ENCODE measurements at regions not wholly inside any gene's neighbourhood (a gene's known extent, or its start where the extent isn't known, plus 50 kb on each side); places are given as distances from the start of the nearest gene placed in this dataset.
A peak's percentile ranks its signal among the peaks of the same experiment; 100 is the strongest.

- H3K27ac ChIP-seq (ENCODE audit: insufficient read depth, low read length, poor library complexity, severe bottlenecking), result no peak overlapping the region
- H3K9me3 ChIP-seq (ENCODE audit: control insufficient read depth in 2 of 2, low read length in 2 of 2), result peaks cover 0 to 2% of the 10 kb centered on the region in 2 experiments
- Mint-ChIP-seq H3K4me1 (no peaks in the 10 kb centered on the region), H3K36me3 (peaks cover 10% of the 10 kb centered on the region), H3K27me3 (peaks cover 20% of the 10 kb centered on the region), H3K27ac (no peak overlapping the region), H3K9me3 (peaks cover 0 to 15% (median 4%) of the 10 kb centered on the region in 7 donors), H3K4me3 (no peak overlapping the region)
- DNase-seq (peak in 1 of 3 donors; percentile 24), ATAC-seq (ENCODE audit: low read depth in 2 of 2) (no peak)
- no peaks in the 10 kb centered on the region for H3K4me1 ChIP-seq (ENCODE audit: control insufficient read depth, insufficient read depth, low read length, poor library complexity, severe bottlenecking)
- no peak overlapping the region for H3K4me3 ChIP-seq (ENCODE audit: low read depth, low read length)
- no peaks in the 10 kb centered on the region for H3K36me3 ChIP-seq (ENCODE audit: control insufficient read depth, insufficient read depth, low read length)
- peaks cover 9% of the 10 kb centered on the region for H3K27me3 ChIP-seq (ENCODE audit: control insufficient read depth, insufficient read depth, low read length)
These were observed 448.8 kb upstream of the CCDC196 start for GRCh38 chr14:66037361-66037760.

- Mint-ChIP-seq H3K4me3 (no peak overlapping the region), H3K27ac (no peak overlapping the region), H3K9me3 (peaks cover 0 to 14% (median 2%) of the 10 kb centered on the region in 7 donors), H3K4me1 (no peaks in the 10 kb centered on the region), H3K36me3 (peaks cover 7% of the 10 kb centered on the region), H3K27me3 (peaks cover 20% of the 10 kb centered on the region)
- Histone ChIP-seq H3K27me3 (ENCODE audit: control insufficient read depth, insufficient read depth, low read length) (peaks cover 9% of the 10 kb centered on the region), H3K9me3 (ENCODE audit: control insufficient read depth in 2 of 2, low read length in 2 of 2) (no peaks in the 10 kb centered on the region), H3K4me3 (ENCODE audit: low read depth, low read length) (no peak overlapping the region), H3K4me1 (ENCODE audit: control insufficient read depth, insufficient read depth, low read length, poor library complexity, severe bottlenecking) (no peaks in the 10 kb centered on the region), H3K36me3 (ENCODE audit: control insufficient read depth, insufficient read depth, low read length) (no peaks in the 10 kb centered on the region), H3K27ac (ENCODE audit: insufficient read depth, low read length, poor library complexity, severe bottlenecking) (no peak overlapping the region)
- DNase-seq (no peak), ATAC-seq (ENCODE audit: low read depth in 2 of 2) (no peak)
These were observed 448.0 kb upstream of the CCDC196 start for GRCh38 chr14:66038212-66038611.

- H3K4me1 ChIP-seq (ENCODE audit: control insufficient read depth, insufficient read depth, low read length, poor library complexity, severe bottlenecking), result no peaks in the 10 kb centered on the region
- Mint-ChIP-seq H3K4me3 (no peak overlapping the region), H3K27ac (no peak overlapping the region), H3K9me3 (peaks cover 0 to 10% (median 0%) of the 10 kb centered on the region in 7 donors), H3K36me3 (peaks cover 7% of the 10 kb centered on the region), H3K27me3 (peaks cover 20% of the 10 kb centered on the region), H3K4me1 (no peaks in the 10 kb centered on the region)
- no peaks in the 10 kb centered on the region for H3K36me3 ChIP-seq (ENCODE audit: control insufficient read depth, insufficient read depth, low read length)
- H3K27ac ChIP-seq (ENCODE audit: insufficient read depth, low read length, poor library complexity, severe bottlenecking), result no peak overlapping the region
- no peak overlapping the region for H3K4me3 ChIP-seq (ENCODE audit: low read depth, low read length)
- H3K9me3 ChIP-seq (ENCODE audit: control insufficient read depth in 2 of 2, low read length in 2 of 2), result no peaks in the 10 kb centered on the region
- DNase-seq (no peak), ATAC-seq (ENCODE audit: low read depth in 2 of 2) (no peak)
- peaks cover 9% of the 10 kb centered on the region for H3K27me3 ChIP-seq (ENCODE audit: control insufficient read depth, insufficient read depth, low read length)
These were observed 447.6 kb upstream of the CCDC196 start for GRCh38 chr14:66038618-66039017.

- ATAC-seq (ENCODE audit: low read depth in 2 of 2) (no peak), DNase-seq (no peak)
- no peaks in the 10 kb centered on the region for H3K4me1 ChIP-seq (ENCODE audit: control insufficient read depth, insufficient read depth, low read length, poor library complexity, severe bottlenecking)
- Mint-ChIP-seq H3K36me3 (peaks cover 7% of the 10 kb centered on the region), H3K27ac (no peak overlapping the region), H3K4me3 (no peak overlapping the region), H3K9me3 (peaks cover 0 to 8% (median 0%) of the 10 kb centered on the region in 7 donors), H3K27me3 (peaks cover 15% of the 10 kb centered on the region), H3K4me1 (no peaks in the 10 kb centered on the region)
- no peak overlapping the region for H3K27ac ChIP-seq (ENCODE audit: insufficient read depth, low read length, poor library complexity, severe bottlenecking)
- H3K4me3 ChIP-seq (ENCODE audit: low read depth, low read length), result no peak overlapping the region
- H3K36me3 ChIP-seq (ENCODE audit: control insufficient read depth, insufficient read depth, low read length), result no peaks in the 10 kb centered on the region
- no peaks in the 10 kb centered on the region for H3K9me3 ChIP-seq (ENCODE audit: control insufficient read depth in 2 of 2, low read length in 2 of 2)
- peaks cover 6% of the 10 kb centered on the region for H3K27me3 ChIP-seq (ENCODE audit: control insufficient read depth, insufficient read depth, low read length)
These were observed 446.7 kb upstream of the CCDC196 start for GRCh38 chr14:66039495-66039894.

- Histone ChIP-seq H3K27ac (ENCODE audit: insufficient read depth, low read length, poor library complexity, severe bottlenecking) (no peak overlapping the region), H3K36me3 (ENCODE audit: control insufficient read depth, insufficient read depth, low read length) (no peaks in the 10 kb centered on the region), H3K4me1 (ENCODE audit: control insufficient read depth, insufficient read depth, low read length, poor library complexity, severe bottlenecking) (no peaks in the 10 kb centered on the region), H3K9me3 (ENCODE audit: control insufficient read depth in 2 of 2, low read length in 2 of 2) (no peaks in the 10 kb centered on the region), H3K27me3 (ENCODE audit: control insufficient read depth, insufficient read depth, low read length) (peaks cover 3% of the 10 kb centered on the region), H3K4me3 (ENCODE audit: low read depth, low read length) (no peak overlapping the region)
- no peaks in the 10 kb centered on the region for H3K9me3 Mint-ChIP-seq
- no peak overlapping the region for H3K4me3 Mint-ChIP-seq
- H3K4me1 Mint-ChIP-seq, result no peaks in the 10 kb centered on the region
- no peak overlapping the region for H3K27ac Mint-ChIP-seq
- peaks cover 10% of the 10 kb centered on the region for H3K27me3 Mint-ChIP-seq
- DNase-seq (no peak), ATAC-seq (ENCODE audit: low read depth in 2 of 2) (no peak)
- peaks cover 4% of the 10 kb centered on the region for H3K36me3 Mint-ChIP-seq
These were observed 444.6 kb upstream of the CCDC196 start for GRCh38 chr14:66041582-66041981.

GRCh38 chr14:66043921-66044320 lies 442.2 kb upstream of the CCDC196 start:
- ATAC-seq (ENCODE audit: low read depth in 2 of 2) (no peak), DNase-seq (no peak)
- no peaks in the 10 kb centered on the region for H3K4me1 Mint-ChIP-seq
- H3K27me3 ChIP-seq (ENCODE audit: control insufficient read depth, insufficient read depth, low read length), result peaks cover 4% of the 10 kb centered on the region
- no peak overlapping the region for H3K4me3 ChIP-seq (ENCODE audit: low read depth, low read length)
- no peaks in the 10 kb centered on the region for H3K9me3 ChIP-seq (ENCODE audit: control insufficient read depth in 2 of 2, low read length in 2 of 2)
- peaks cover 17% of the 10 kb centered on the region for H3K27me3 Mint-ChIP-seq
- peaks cover 4% of the 10 kb centered on the region for H3K36me3 Mint-ChIP-seq
- H3K9me3 Mint-ChIP-seq, result no peaks in the 10 kb centered on the region
- H3K27ac Mint-ChIP-seq, result no peak overlapping the region
- H3K27ac ChIP-seq (ENCODE audit: insufficient read depth, low read length, poor library complexity, severe bottlenecking), result no peak overlapping the region
- no peaks in the 10 kb centered on the region for H3K36me3 ChIP-seq (ENCODE audit: control insufficient read depth, insufficient read depth, low read length)
- no peaks in the 10 kb centered on the region for H3K4me1 ChIP-seq (ENCODE audit: control insufficient read depth, insufficient read depth, low read length, poor library complexity, severe bottlenecking)
- no peak overlapping the region for H3K4me3 Mint-ChIP-seq

- no peak for ATAC-seq (ENCODE audit: low read depth in 2 of 2)
- H3K4me1 Mint-ChIP-seq, result no peaks in the 10 kb centered on the region
- Histone ChIP-seq H3K4me3 (ENCODE audit: low read depth, low read length) (no peak overlapping the region), H3K27ac (ENCODE audit: insufficient read depth, low read length, poor library complexity, severe bottlenecking) (no peak overlapping the region), H3K36me3 (ENCODE audit: control insufficient read depth, insufficient read depth, low read length) (no peaks in the 10 kb centered on the region), H3K4me1 (ENCODE audit: control insufficient read depth, insufficient read depth, low read length, poor library complexity, severe bottlenecking) (no peaks in the 10 kb centered on the region), H3K9me3 (ENCODE audit: control insufficient read depth in 2 of 2, low read length in 2 of 2) (no peaks in the 10 kb centered on the region), H3K27me3 (ENCODE audit: control insufficient read depth, insufficient read depth, low read length) (peaks cover 7% of the 10 kb centered on the region)
- DNase-seq, result no peak
- H3K27ac Mint-ChIP-seq, result no peak overlapping the region
- peaks cover under 1% of the 10 kb centered on the region for H3K36me3 Mint-ChIP-seq
- peaks cover 30% of the 10 kb centered on the region for H3K27me3 Mint-ChIP-seq
- no peak overlapping the region for H3K4me3 Mint-ChIP-seq
- H3K9me3 Mint-ChIP-seq, result peaks cover 0 to 2% (median 0%) of the 10 kb centered on the region in 7 donors
These were observed 440.6 kb upstream of the CCDC196 start for GRCh38 chr14:66045572-66046021.

GRCh38 chr14:66046035-66046434 lies 440.1 kb upstream of the CCDC196 start:
- Mint-ChIP-seq H3K9me3 (peaks cover 0 to 2% (median 0%) of the 10 kb centered on the region in 7 donors), H3K27ac (no peak overlapping the region), H3K4me1 (no peaks in the 10 kb centered on the region), H3K27me3 (peaks cover 30% of the 10 kb centered on the region), H3K36me3 (no peaks in the 10 kb centered on the region), H3K4me3 (no peak overlapping the region)
- H3K36me3 ChIP-seq (ENCODE audit: control insufficient read depth, insufficient read depth, low read length), result no peaks in the 10 kb centered on the region
- H3K27me3 ChIP-seq (ENCODE audit: control insufficient read depth, insufficient read depth, low read length), result peaks cover 7% of the 10 kb centered on the region
- DNase-seq, result no peak
- H3K4me3 ChIP-seq (ENCODE audit: low read depth, low read length), result no peak overlapping the region
- no peaks in the 10 kb centered on the region for H3K4me1 ChIP-seq (ENCODE audit: control insufficient read depth, insufficient read depth, low read length, poor library complexity, severe bottlenecking)
- no peak overlapping the region for H3K27ac ChIP-seq (ENCODE audit: insufficient read depth, low read length, poor library complexity, severe bottlenecking)
- no peaks in the 10 kb centered on the region for H3K9me3 ChIP-seq (ENCODE audit: control insufficient read depth in 2 of 2, low read length in 2 of 2)
- ATAC-seq (ENCODE audit: low read depth in 2 of 2), result no peak

Measured in CD4-positive, CD25-positive, alpha-beta regulatory T cell (primary cell).